ENCODE measurements at regions not wholly inside any gene's neighbourhood (a gene's known extent, or its start where the extent isn't known, plus 50 kb on each side); places are given as distances from the start of the nearest gene placed in this dataset.

DNA sequence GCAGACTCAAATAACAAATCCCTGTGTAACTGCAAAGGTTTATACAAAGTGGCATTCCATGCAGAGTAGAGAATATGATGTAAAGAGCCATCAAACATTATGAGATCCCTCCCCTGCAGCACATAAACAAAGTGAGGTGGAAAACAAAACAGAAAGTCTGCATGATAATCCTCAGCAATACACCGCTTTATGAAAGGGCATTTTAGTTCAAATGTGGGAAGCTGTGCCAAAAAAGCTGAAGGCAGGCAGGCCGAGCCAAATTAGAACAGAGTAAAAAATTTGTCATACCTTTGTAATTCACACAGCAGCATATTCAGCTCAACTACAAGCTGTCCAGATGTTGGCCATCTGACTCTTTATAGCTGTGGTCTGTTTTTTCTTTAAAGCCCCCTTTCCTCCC lies 113.5 kb downstream of the LHX9 start:
- no peak for TF ChIP-seq POLR2AphosphoS5 (IDR thresholded peaks at IDR 0.05)
- TF ChIP-seq, protein P1, sequence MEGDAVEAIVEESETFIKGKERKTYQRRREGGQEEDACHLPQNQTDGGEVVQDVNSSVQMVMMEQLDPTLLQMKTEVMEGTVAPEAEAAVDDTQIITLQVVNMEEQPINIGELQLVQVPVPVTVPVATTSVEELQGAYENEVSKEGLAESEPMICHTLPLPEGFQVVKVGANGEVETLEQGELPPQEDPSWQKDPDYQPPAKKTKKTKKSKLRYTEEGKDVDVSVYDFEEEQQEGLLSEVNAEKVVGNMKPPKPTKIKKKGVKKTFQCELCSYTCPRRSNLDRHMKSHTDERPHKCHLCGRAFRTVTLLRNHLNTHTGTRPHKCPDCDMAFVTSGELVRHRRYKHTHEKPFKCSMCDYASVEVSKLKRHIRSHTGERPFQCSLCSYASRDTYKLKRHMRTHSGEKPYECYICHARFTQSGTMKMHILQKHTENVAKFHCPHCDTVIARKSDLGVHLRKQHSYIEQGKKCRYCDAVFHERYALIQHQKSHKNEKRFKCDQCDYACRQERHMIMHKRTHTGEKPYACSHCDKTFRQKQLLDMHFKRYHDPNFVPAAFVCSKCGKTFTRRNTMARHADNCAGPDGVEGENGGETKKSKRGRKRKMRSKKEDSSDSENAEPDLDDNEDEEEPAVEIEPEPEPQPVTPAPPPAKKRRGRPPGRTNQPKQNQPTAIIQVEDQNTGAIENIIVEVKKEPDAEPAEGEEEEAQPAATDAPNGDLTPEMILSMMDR (IDR thresholded peaks at IDR 0.05): no peak
- TF ChIP-seq POLR2A (IDR thresholded peaks at IDR 0.05): no peak

Data from breast epithelium (tissue), 3 donors.